ENCODE measurements at regions not wholly inside any gene's neighbourhood (a gene's known extent, or its start where the extent isn't known, plus 50 kb on each side); places are given as distances from the start of the nearest gene placed in this dataset.
"Not testable (repeated sequence)": the region's sequence is repeated elsewhere in the genome, so short reads cannot be mapped to it uniquely, and the experiment has no call there.

GRCh38 chr3:173342679-173343078 lies 54.9 kb upstream of the NLGN1 start:
- no peaks in the 10 kb centered on the region for H3K27me3 Mint-ChIP-seq
- POLR2A ChIA-PET, result no interaction called here
- ATAC-seq (ENCODE audit: low read depth), result no peak

DNA sequence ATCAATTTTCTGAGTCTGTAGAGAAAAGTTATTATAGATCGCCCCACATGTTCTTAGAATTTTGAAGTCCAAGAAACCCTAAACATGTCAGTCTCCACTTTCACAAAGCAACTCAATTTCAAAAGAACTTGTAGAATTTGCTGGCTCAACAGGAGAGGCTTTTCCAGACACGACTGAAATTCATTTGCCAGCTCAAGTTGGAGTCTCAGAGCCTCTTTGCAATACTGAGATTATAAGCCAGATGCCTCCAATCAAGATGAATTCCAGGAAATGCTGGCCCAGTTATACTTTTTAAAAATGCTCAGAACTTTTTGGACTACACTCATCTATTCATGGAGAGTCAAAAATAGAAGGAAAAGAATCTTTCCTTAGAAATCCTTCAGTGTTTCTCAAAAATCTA lies 56.9 kb upstream of the NLGN1 start:
- DNase-seq (no peak), ATAC-seq (ENCODE audit: low read depth) (no peak)
- H3K4me3 Mint-ChIP-seq, result no peak overlapping the region
- POLR2A ChIA-PET, result no interaction called here
- H3K36me3 Mint-ChIP-seq, result no peaks in the 10 kb centered on the region
- H3K27me3 Mint-ChIP-seq, result no peaks in the 10 kb centered on the region
- H3K4me1 Mint-ChIP-seq, result no peaks in the 10 kb centered on the region
- H3K27ac Mint-ChIP-seq, result no peak overlapping the region
- H3K9me3 Mint-ChIP-seq, result no peaks in the 10 kb centered on the region

More at GRCh38 chr3:173342679-173343078, 54.9 kb upstream of the NLGN1 start:
- H3K36me3 Mint-ChIP-seq, result no peaks in the 10 kb centered on the region
- H3K4me1 Mint-ChIP-seq, result no peaks in the 10 kb centered on the region
- no peaks in the 10 kb centered on the region for H3K9me3 Mint-ChIP-seq
- DNase-seq, result no peak
- H3K4me3 Mint-ChIP-seq, result no peak overlapping the region
- no peak overlapping the region for H3K27ac Mint-ChIP-seq

- no peaks in the 10 kb centered on the region for H3K9me3 Mint-ChIP-seq
- H3K27ac Mint-ChIP-seq, result no peak overlapping the region
- H3K27me3 Mint-ChIP-seq, result no peaks in the 10 kb centered on the region
- no peak for DNase-seq
- no peak for ATAC-seq (ENCODE audit: low read depth)
- H3K4me1 Mint-ChIP-seq, result no peaks in the 10 kb centered on the region
- H3K36me3 Mint-ChIP-seq, result no peaks in the 10 kb centered on the region
- POLR2A ChIA-PET, result no interaction called here
- H3K4me3 Mint-ChIP-seq, result no peak overlapping the region
These were observed 61.3 kb upstream of the NLGN1 start for GRCh38 chr3:173336261-173336660.

- DNase-seq (no peak), ATAC-seq (ENCODE audit: low read depth) (no peak)
- Mint-ChIP-seq H3K4me3 (no peak overlapping the region), H3K9me3 (no peaks in the 10 kb centered on the region), H3K4me1 (no peaks in the 10 kb centered on the region), H3K36me3 (no peaks in the 10 kb centered on the region), H3K27me3 (no peaks in the 10 kb centered on the region), H3K27ac (no peak overlapping the region)
- POLR2A ChIA-PET, result no interaction called here
These were observed 91.4 kb upstream of the NLGN1 start for GRCh38 chr3:173306110-173306509.

DNA sequence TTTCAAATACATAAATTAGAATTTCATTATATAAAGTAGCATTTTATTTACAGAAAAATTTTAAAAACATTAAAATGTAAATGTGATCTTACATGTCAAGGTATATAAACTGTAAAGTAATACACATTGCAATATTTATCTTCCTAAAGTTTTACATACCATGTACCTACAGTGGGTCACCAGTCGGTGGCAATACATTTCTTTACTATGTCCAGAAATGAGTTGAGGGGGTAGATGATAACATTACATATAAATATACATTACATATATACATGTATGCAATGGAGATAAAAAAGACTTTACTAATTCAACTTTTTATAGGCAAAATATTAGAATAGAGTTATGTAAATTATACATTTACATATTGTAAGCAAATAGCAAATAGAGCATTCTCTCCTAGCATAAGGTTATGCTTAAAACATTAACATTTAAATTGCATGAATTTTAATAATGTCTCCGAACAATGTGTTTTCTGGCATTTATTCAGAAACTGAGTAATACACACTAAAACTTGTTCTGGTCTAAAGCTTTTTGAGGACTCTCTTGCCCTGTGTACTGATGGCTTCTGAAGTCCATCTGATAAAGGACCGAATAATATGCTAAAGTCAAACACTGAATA lies 93.3 kb upstream of the NLGN1 start:
- no peaks in the 10 kb centered on the region for H3K4me1 Mint-ChIP-seq
- H3K36me3 Mint-ChIP-seq, result no peaks in the 10 kb centered on the region
- H3K27me3 Mint-ChIP-seq, result no peaks in the 10 kb centered on the region
- H3K27ac Mint-ChIP-seq, result no peak overlapping the region
- no peak for DNase-seq
- H3K4me3 Mint-ChIP-seq, result no peak overlapping the region
- ATAC-seq (ENCODE audit: low read depth), result no peak
- no peaks in the 10 kb centered on the region for H3K9me3 Mint-ChIP-seq
- POLR2A ChIA-PET, result no interaction called here

- Mint-ChIP-seq H3K4me1 (no peaks in the 10 kb centered on the region), H3K4me3 (no peak overlapping the region), H3K27ac (no peak overlapping the region), H3K36me3 (no peaks in the 10 kb centered on the region), H3K9me3 (peaks cover 2% of the 10 kb centered on the region), H3K27me3 (no peaks in the 10 kb centered on the region)
- no peak for DNase-seq
- no peak for ATAC-seq (ENCODE audit: low read depth)
- POLR2A ChIA-PET, result no interaction called here
These were observed 95.9 kb upstream of the NLGN1 start for GRCh38 chr3:173301647-173302046.

DNA sequence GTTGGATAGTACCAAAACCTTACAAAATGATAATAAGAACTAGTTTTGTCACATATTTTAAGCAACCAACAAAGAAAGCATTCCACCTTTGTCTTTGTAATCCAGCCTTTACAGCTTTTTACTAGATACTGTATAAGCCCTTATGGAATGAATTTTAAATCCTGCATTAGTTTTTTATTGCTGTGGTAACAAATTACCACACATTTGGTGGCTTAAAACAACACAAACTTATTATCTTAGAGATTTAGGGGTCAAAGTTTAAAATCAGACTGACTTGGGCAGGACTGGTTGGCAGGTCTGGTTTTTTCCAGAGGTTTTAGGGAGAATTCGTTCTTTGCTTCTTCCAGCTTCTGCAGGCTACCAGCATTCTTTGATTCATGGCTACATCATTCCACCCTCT lies 108.5 kb upstream of the NLGN1 start:
- ATAC-seq (ENCODE audit: low read depth) (no peak), DNase-seq (no peak)
- Mint-ChIP-seq H3K4me3 (no peak overlapping the region), H3K4me1 (no peaks in the 10 kb centered on the region), H3K27ac (no peak overlapping the region), H3K27me3 (no peaks in the 10 kb centered on the region), H3K36me3 (no peaks in the 10 kb centered on the region), H3K9me3 (no peaks in the 10 kb centered on the region)
- POLR2A ChIA-PET, result no interaction called here

GRCh38 chr3:173287361-173287760 lies 110.2 kb upstream of the NLGN1 start:
- POLR2A ChIA-PET, result no interaction called here
- Mint-ChIP-seq H3K9me3 (no peaks in the 10 kb centered on the region), H3K27ac (no peak overlapping the region), H3K36me3 (no peaks in the 10 kb centered on the region), H3K4me3 (no peak overlapping the region), H3K27me3 (no peaks in the 10 kb centered on the region), H3K4me1 (no peaks in the 10 kb centered on the region)
- DNase-seq (no peak), ATAC-seq (ENCODE audit: low read depth) (no peak)

- H3K4me3 Mint-ChIP-seq; H3K4me1 Mint-ChIP-seq; H3K36me3 Mint-ChIP-seq; H3K9me3 Mint-ChIP-seq; H3K27ac Mint-ChIP-seq; H3K27me3 Mint-ChIP-seq; POLR2A ChIA-PET; DNase-seq; ATAC-seq (ENCODE audit: low read depth): not testable (repeated sequence)
These were observed 111.0 kb upstream of the NLGN1 start for GRCh38 chr3:173286507-173286906.

GRCh38 chr3:173284301-173284700 lies 113.2 kb upstream of the NLGN1 start:
- Mint-ChIP-seq H3K4me3 (no peak overlapping the region), H3K36me3 (no peaks in the 10 kb centered on the region), H3K27ac (no peak overlapping the region), H3K9me3 (peaks cover 2% of the 10 kb centered on the region), H3K27me3 (no peaks in the 10 kb centered on the region), H3K4me1 (no peaks in the 10 kb centered on the region)
- no peak for ATAC-seq (ENCODE audit: low read depth)
- POLR2A ChIA-PET, result no interaction called here
- no peak for DNase-seq

GRCh38 chr3:173275740-173276139 lies 121.8 kb upstream of the NLGN1 start:
- Mint-ChIP-seq H3K9me3 (no peaks in the 10 kb centered on the region), H3K27me3 (no peaks in the 10 kb centered on the region), H3K4me1 (no peaks in the 10 kb centered on the region), H3K4me3 (no peak overlapping the region), H3K27ac (no peak overlapping the region), H3K36me3 (no peaks in the 10 kb centered on the region)
- POLR2A ChIA-PET, result no interaction called here
- DNase-seq (no peak), ATAC-seq (ENCODE audit: low read depth) (no peak)

- Mint-ChIP-seq H3K27ac (no peak overlapping the region), H3K4me1 (no peaks in the 10 kb centered on the region), H3K27me3 (no peaks in the 10 kb centered on the region), H3K9me3 (no peaks in the 10 kb centered on the region), H3K4me3 (no peak overlapping the region), H3K36me3 (no peaks in the 10 kb centered on the region)
- DNase-seq (no peak), ATAC-seq (ENCODE audit: low read depth) (no peak)
- POLR2A ChIA-PET, result no interaction called here
These were observed 123.7 kb upstream of the NLGN1 start for GRCh38 chr3:173273838-173274237.

GRCh38 chr3:173268781-173269180 lies 127.7 kb upstream of the SPATA16 start:
- no peak overlapping the region for H3K4me3 Mint-ChIP-seq
- H3K9me3 Mint-ChIP-seq, result no peaks in the 10 kb centered on the region
- no peaks in the 10 kb centered on the region for H3K27me3 Mint-ChIP-seq
- POLR2A ChIA-PET, result no interaction called here
- no peaks in the 10 kb centered on the region for H3K4me1 Mint-ChIP-seq
- no peak overlapping the region for H3K27ac Mint-ChIP-seq
- no peaks in the 10 kb centered on the region for H3K36me3 Mint-ChIP-seq
- ATAC-seq (ENCODE audit: low read depth), result no peak
- no peak for DNase-seq

DNA sequence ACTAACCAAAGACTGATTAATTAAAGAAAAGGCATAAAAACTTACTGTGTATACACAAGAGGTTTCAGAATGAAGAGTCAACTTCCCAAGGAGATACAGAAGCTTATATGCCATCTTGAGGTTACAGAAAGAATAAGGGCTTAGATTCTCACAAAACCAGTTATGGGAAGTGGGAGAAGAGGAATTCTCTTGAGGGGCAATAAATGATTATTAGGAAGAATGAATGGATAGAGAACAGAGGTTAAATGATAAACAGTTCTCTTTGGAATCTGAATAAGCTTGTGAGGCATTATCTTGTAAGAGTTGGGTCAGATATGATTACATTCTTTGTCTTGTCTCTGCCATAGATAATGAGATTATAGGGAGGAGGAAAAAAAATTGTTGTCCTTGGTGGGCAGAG lies 126.7 kb upstream of the SPATA16 start:
- no peaks in the 10 kb centered on the region for H3K27me3 Mint-ChIP-seq
- H3K27ac Mint-ChIP-seq, result no peak overlapping the region
- H3K4me1 Mint-ChIP-seq, result no peaks in the 10 kb centered on the region
- no peak overlapping the region for H3K4me3 Mint-ChIP-seq
- DNase-seq, result no peak
- no peak for ATAC-seq (ENCODE audit: low read depth)
- no peaks in the 10 kb centered on the region for H3K36me3 Mint-ChIP-seq
- H3K9me3 Mint-ChIP-seq, result no peaks in the 10 kb centered on the region
- POLR2A ChIA-PET, result no interaction called here

DNA sequence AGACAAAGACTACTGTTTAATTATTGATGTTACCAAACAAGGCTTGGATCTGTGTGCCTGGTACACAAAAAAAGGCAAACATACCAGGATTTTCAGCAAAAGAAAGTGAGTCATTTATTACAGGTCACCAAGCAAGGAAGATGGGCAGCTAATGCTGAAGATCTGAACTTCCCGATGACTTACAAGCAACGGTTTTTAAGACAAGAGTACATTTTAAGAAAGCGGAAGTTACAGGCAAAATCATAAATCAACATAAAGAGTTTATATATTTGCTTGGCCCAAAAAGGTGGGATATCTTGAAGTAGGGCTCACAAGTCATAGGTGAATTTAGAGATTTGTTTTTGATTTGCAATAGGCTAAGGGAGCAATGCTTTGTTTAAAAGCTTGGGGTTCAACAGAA lies 125.4 kb upstream of the SPATA16 start:
- DNase-seq (no peak), ATAC-seq (ENCODE audit: low read depth) (no peak)
- Mint-ChIP-seq H3K36me3 (no peaks in the 10 kb centered on the region), H3K4me1 (no peaks in the 10 kb centered on the region), H3K9me3 (no peaks in the 10 kb centered on the region), H3K27me3 (no peaks in the 10 kb centered on the region), H3K27ac (no peak overlapping the region), H3K4me3 (no peak overlapping the region)
- POLR2A ChIA-PET, result no interaction called here
